ENCODE measurements at regions not wholly inside any gene's neighbourhood (a gene's known extent, or its start where the extent isn't known, plus 50 kb on each side); places are given as distances from the start of the nearest gene placed in this dataset.
"Not testable (repeated sequence)": the region's sequence is repeated elsewhere in the genome, so short reads cannot be mapped to it uniquely, and the experiment has no call there.

- not testable (repeated sequence) for TF ChIP-seq POLR2A, EP300, POLR2AphosphoS5 (IDR thresholded peaks at IDR 0.05)
Observed at GRCh38 chr17:45586651-45586934, 96.1 kb upstream of the PLEKHM1 start.

Data from upper lobe of left lung (tissue), 4 donors.